AG04450 (cell line): ENCODE measurements at regions not wholly inside any gene's neighbourhood (a gene's known extent, or its start where the extent isn't known, plus 50 kb on each side); places are given as distances from the start of the nearest gene placed in this dataset.
"Not testable (repeated sequence)": the region's sequence is repeated elsewhere in the genome, so short reads cannot be mapped to it uniquely, and the experiment has no call there.

Source experiments
- CTCF ChIA-PET: fragments of 300-600, 350-600 bp; formaldehyde crosslinking; extraction: SDS; loops from one replicate; lab custom pipeline; 2022; ENCODE audit warnings: antibody characterized with exemption, inconsistent platforms; lab: Charles Lee
- POLR2A ChIA-PET: fragments of 350-600 bp; formaldehyde crosslinking; extraction: SDS; loops from one replicate; lab custom pipeline; 2021; ENCODE audit warnings: antibody characterized with exemption, inconsistent platforms; lab: Yijun Ruan, JAX
- DNase-seq: peaks from one replicate; pipeline ENCODE4 v3.0.0-alpha.2; 2011; ENCODE audit warnings: low read depth, low spot score
- H3K27ac ChIP-seq: one replicate; pipeline ENCODE4 v1.5.1; 2012; ENCODE audit warnings: low read depth, low read length, control low read depth
- H3K27me3 ChIP-seq: one replicate; pipeline ENCODE4 v1.6.0; 2012; ENCODE audit warnings: low read length; ENCODE audit not compliant: control insufficient read depth, insufficient read depth
- H3K4me3 ChIP-seq: 2 replicates; pipeline ENCODE4 v1.5.1; 2011; ENCODE audit warnings: mild to moderate bottlenecking, low read depth, low read length, control low read depth
- H3K9me3 ChIP-seq: 2 replicates; pipeline ENCODE4 v1.5.1; 2012; ENCODE audit warnings: low read length; ENCODE audit not compliant: control insufficient read depth, insufficient read depth
- CTCF ChIP-seq: IDR thresholded peaks from 2 replicates; pipeline ENCODE4 v1.5.1; 2011; ENCODE audit warnings: low read depth, low read length, control low read depth, inconsistent platforms

DNA sequence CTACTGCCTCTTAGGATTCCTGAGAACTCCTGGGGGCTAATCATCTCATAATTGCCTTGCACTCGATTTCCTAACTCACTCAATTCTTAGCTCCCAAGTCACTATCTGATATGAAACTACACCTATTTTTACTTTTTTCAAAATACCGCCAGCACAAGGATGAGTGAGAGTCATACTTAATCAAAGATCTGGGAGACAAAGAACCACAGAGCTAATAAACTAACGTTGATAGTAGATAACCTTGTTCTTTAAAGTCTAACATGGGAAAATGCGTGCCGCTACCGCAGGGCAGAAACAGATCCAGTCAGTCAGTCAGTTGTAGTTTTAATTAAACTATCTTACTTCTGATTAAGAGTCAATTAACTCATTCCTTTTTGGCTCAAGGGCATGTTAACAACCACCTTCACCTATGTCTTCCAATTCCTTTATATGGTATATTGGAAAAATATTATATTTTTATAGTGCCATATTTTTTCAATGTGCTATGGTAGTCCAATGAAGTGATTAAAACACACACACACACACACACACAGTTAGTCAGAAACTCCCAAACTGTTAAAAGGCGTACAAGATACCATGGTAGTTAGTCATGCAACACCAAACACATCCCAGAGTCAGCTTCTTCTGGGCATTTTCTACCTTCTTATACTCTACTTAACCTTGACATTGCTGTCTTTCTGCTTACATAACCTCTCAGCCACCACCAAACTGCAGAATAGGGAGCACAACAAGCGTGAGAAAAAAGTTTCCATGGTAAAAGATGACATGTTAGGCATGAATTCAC is 114.0 kb downstream of the KLHL28 start:
- ChIA-PET CTCF (interaction anchor here (0.6 to 2.5 kb wide), 11 partner anchors 9 to 421 kb away, joined by 3 to 18 read pairs (median 8); no protein-coding TSS in a partner anchor), POLR2A (no interaction called here)
- Histone ChIP-seq H3K4me3 (no peak overlapping the region), H3K27ac (no peak overlapping the region), H3K27me3 (no peaks in the 10 kb centered on the region), H3K9me3 (no peaks in the 10 kb centered on the region)
- DNase-seq = no peak
- no peak for TF ChIP-seq CTCF

- Histone ChIP-seq H3K27me3 (no peaks in the 10 kb centered on the region), H3K27ac (no peak overlapping the region), H3K9me3 (no peaks in the 10 kb centered on the region), H3K4me3 (no peak overlapping the region)
- ChIA-PET CTCF (interaction anchor here (0.6 to 2.5 kb wide), 22 partner anchors 8 to 1604 kb away, joined by 3 to 18 read pairs (median 4); a partner anchor contains a TSS), POLR2A (no interaction called here)
- peak; percentile 93 for TF ChIP-seq CTCF
- DNase-seq = peak; percentile 24
Observed at GRCh38 chr14:44846232-44846824, 115.4 kb downstream of the KLHL28 start.

DNA sequence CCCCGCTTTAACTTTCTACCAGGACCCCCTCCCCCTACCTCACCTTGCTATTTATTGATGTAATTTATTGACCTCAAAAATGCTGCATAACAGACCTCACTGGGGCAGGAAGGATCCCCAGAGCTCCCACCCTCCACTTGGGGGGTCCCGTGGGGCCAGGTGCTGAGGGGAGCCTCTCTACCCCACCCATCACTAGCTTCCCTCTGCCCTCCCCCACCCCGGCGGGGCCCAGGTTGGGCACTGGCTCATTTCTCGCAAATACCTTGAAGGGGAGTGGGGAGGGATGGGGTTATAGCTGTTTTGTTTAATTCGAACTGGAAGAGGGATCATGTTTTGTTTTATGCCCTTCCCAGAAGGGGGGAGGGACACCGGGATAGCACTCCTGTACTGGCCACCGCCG is 125.8 kb downstream of the KLHL28 start:
- POLR2A ChIA-PET, H3K27me3 ChIP-seq, H3K27ac ChIP-seq, DNase-seq, H3K4me3 ChIP-seq, H3K9me3 ChIP-seq: not testable (repeated sequence)
- CTCF ChIA-PET = interaction anchor here (1.5 kb wide), 1 partner anchor 10 kb away, joined by 8 read pairs; no protein-coding TSS in a partner anchor

DNA sequence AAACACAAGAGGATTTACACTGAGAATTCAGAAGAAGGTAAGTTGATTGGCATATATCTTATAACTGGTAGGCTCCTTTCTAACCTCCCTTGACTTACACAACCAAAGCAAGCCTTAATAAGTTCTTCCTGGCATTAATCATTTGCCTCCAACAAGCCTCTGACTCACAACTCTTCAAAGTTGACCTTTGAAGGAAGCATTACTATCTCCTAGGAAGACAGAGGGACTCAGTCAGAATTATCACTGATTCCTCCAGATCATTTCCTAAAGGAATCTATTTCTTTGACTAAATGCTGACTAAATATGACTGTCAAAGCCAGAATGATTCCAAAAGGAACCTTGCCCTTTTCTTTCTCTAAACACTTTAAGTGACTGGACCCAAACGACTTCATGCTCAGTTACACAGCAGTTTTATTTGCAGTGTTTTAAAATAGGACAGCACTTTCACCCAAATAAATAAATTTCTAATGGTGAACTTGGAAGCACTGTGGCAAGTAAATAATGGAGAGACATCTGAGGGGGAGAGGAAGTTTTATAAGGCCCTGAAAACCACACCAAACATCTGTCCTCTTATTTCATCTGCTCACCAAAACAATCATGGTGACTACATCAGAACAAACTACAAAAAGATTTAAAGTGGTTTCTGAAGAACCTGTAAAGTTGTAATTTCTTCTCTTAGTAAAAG is 128.2 kb downstream of the KLHL28 start:
- no peaks in the 10 kb centered on the region for H3K27me3 ChIP-seq
- no peak for DNase-seq
- no peak overlapping the region for H3K27ac ChIP-seq
- TF ChIP-seq CTCF = no peak
- POLR2A ChIA-PET = no interaction called here
- no peaks in the 10 kb centered on the region for H3K9me3 ChIP-seq
- H3K4me3 ChIP-seq = no peak overlapping the region
- CTCF ChIA-PET = interaction anchor here (1.5 kb wide), 1 partner anchor 13 kb away, joined by 9 read pairs; no protein-coding TSS in a partner anchor

DNA sequence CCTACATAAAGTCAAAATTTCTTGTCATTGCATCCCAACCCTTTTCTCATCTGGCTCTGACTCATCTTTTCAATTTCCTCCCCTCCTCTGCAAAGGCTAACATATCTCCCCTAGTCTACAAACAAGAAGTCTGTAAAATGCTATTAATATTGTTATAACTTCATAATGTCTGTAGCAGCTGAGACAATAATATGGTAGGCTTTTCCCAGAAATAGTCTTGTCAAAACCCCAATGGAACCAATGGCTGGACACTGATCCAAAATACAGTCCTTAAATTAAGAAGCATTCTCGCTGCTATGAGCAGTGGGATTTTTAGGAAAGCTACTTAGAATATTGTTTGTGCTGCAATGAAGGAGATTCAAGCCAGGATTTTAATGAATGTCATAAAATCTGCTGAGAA is 131.4 kb downstream of the KLHL28 start:
- TF ChIP-seq CTCF = no peak
- POLR2A ChIA-PET = no interaction called here
- CTCF ChIA-PET = no interaction called here
- no peak overlapping the region for H3K4me3 ChIP-seq
- no peaks in the 10 kb centered on the region for H3K9me3 ChIP-seq
- no peak overlapping the region for H3K27ac ChIP-seq
- no peak for DNase-seq
- no peaks in the 10 kb centered on the region for H3K27me3 ChIP-seq
